ENCODE measurements at regions not wholly inside any gene's neighbourhood (a gene's known extent, or its start where the extent isn't known, plus 50 kb on each side); places are given as distances from the start of the nearest gene placed in this dataset.

DNA sequence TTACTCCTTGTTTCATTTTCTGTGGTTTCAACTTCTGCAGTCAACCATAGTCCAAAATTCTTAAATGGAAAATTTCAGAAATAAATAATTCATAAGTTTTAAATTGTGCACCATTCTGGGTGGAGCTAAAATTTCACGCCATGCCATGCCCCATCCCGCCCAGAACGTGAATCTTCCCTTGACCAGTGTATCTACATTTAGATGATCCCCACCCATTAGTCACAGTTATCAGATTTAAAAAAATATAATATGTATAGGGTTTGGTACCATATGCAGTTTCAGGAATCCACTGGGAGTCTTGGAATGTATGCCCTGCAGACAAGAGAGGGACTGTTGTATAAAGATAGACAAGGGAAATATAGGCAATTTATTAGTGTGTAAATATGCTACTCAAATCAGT is 759.7 kb upstream of the ZNF608 start:
- H3K79me1 ChIP-seq (ENCODE audit: low read length) = no peaks in the 10 kb centered on the region
- no peaks in the 10 kb centered on the region for H3K9me3 ChIP-seq (ENCODE audit: insufficient read depth, low read depth, low read length)
- no peak overlapping the region for H3K18ac ChIP-seq (ENCODE audit: low read length)
- no peak overlapping the region for H3K4me2 ChIP-seq (ENCODE audit: low read length)
- no peak overlapping the region for H2BK12ac ChIP-seq (ENCODE audit: low read length)
- no peaks in the 10 kb centered on the region for H3K4me1 ChIP-seq (ENCODE audit: control insufficient read depth in 1 of 2, insufficient read depth in 2 of 2, low read length in 2 of 2)
- no peak overlapping the region for H4K91ac ChIP-seq (ENCODE audit: low read depth, low read length)
- no peak overlapping the region for H3K23ac ChIP-seq (ENCODE audit: low read length)
- no peaks in the 10 kb centered on the region for H3K27me3 ChIP-seq (ENCODE audit: insufficient read depth, low read length)
- H3K4me3 ChIP-seq (ENCODE audit: low read depth, low read length) = no peak overlapping the region
- no peak overlapping the region for H2AFZ ChIP-seq (ENCODE audit: insufficient read depth, low read length, poor library complexity)
- H3K9ac ChIP-seq (ENCODE audit: low read length) = no peak overlapping the region
- no peaks in the 10 kb centered on the region for H3K36me3 ChIP-seq (ENCODE audit: control insufficient read depth in 1 of 2, insufficient read depth in 2 of 2, low read length in 2 of 2)
- no peaks in the 10 kb centered on the region for H3K79me2 ChIP-seq (ENCODE audit: control insufficient read depth, insufficient read depth, low read length, poor library complexity)
- no peak for DNase-seq
- no peak overlapping the region for H3K4ac ChIP-seq (ENCODE audit: low read depth, low read length)
- no peak overlapping the region for H2BK5ac ChIP-seq (ENCODE audit: low read depth, low read length, poor library complexity)
- H2BK120ac ChIP-seq (ENCODE audit: insufficient read depth, low read length, poor library complexity) = no peak overlapping the region
- no peak overlapping the region for H3K14ac ChIP-seq (ENCODE audit: low read length)
- no peak overlapping the region for H4K8ac ChIP-seq (ENCODE audit: low read depth, low read length)
- no peak overlapping the region for H2AK5ac ChIP-seq (ENCODE audit: low read length)
- no peak overlapping the region for H3K27ac ChIP-seq (ENCODE audit: low read depth, low read length)
- no CpG with 5 or more reads among the region's 3 CpGs for WGBS (ENCODE audit: extremely low coverage, insufficient coverage, insufficient read length)
- no peak overlapping the region for H4K12ac ChIP-seq (ENCODE audit: low read depth, low read length)

DNA sequence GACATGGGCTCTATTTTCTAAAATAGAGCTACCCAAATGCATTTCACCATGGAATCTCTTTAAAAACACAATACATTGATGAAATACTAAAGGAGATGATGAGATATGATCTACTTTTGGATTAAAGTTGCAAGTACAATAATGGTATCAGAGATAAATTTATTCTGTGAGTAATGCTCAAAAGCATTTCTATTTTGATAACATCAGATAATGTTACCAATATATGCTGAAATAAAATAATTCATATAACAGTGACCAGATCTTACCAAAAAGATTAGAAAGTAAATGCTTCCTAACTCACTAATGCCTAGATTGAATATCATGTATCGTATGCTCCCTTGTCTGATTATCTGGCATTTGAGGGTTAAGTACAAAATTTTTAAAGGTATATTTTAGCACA is 761.8 kb upstream of the ZNF608 start:
- no peak overlapping the region for H3K4me2 ChIP-seq (ENCODE audit: low read length)
- H4K12ac ChIP-seq (ENCODE audit: low read depth, low read length) = no peak overlapping the region
- H3K79me1 ChIP-seq (ENCODE audit: low read length) = no peaks in the 10 kb centered on the region
- no peaks in the 10 kb centered on the region for H3K4me1 ChIP-seq (ENCODE audit: control insufficient read depth in 1 of 2, insufficient read depth in 2 of 2, low read length in 2 of 2)
- no peaks in the 10 kb centered on the region for H3K27me3 ChIP-seq (ENCODE audit: insufficient read depth, low read length)
- H2AFZ ChIP-seq (ENCODE audit: insufficient read depth, low read length, poor library complexity) = no peak overlapping the region
- H2BK120ac ChIP-seq (ENCODE audit: insufficient read depth, low read length, poor library complexity) = no peak overlapping the region
- no peak overlapping the region for H3K14ac ChIP-seq (ENCODE audit: low read length)
- H2BK5ac ChIP-seq (ENCODE audit: low read depth, low read length, poor library complexity) = no peak overlapping the region
- WGBS (ENCODE audit: extremely low coverage, insufficient coverage, insufficient read length) = no CpG with 5 or more reads among the region's 1 CpG
- H3K27ac ChIP-seq (ENCODE audit: low read depth, low read length) = no peak overlapping the region
- H3K9me3 ChIP-seq (ENCODE audit: insufficient read depth, low read depth, low read length) = no peaks in the 10 kb centered on the region
- no peak overlapping the region for H2BK12ac ChIP-seq (ENCODE audit: low read length)
- no peak overlapping the region for H2AK5ac ChIP-seq (ENCODE audit: low read length)
- no peak overlapping the region for H3K23ac ChIP-seq (ENCODE audit: low read length)
- DNase-seq = no peak
- no peak overlapping the region for H3K4ac ChIP-seq (ENCODE audit: low read depth, low read length)
- no peaks in the 10 kb centered on the region for H3K79me2 ChIP-seq (ENCODE audit: control insufficient read depth, insufficient read depth, low read length, poor library complexity)
- H3K18ac ChIP-seq (ENCODE audit: low read length) = no peak overlapping the region
- H4K91ac ChIP-seq (ENCODE audit: low read depth, low read length) = no peak overlapping the region
- H3K4me3 ChIP-seq (ENCODE audit: low read depth, low read length) = no peak overlapping the region
- H3K9ac ChIP-seq (ENCODE audit: low read length) = no peak overlapping the region
- H3K36me3 ChIP-seq (ENCODE audit: control insufficient read depth in 1 of 2, insufficient read depth in 2 of 2, low read length in 2 of 2) = no peaks in the 10 kb centered on the region
- H4K8ac ChIP-seq (ENCODE audit: low read depth, low read length) = no peak overlapping the region

DNA sequence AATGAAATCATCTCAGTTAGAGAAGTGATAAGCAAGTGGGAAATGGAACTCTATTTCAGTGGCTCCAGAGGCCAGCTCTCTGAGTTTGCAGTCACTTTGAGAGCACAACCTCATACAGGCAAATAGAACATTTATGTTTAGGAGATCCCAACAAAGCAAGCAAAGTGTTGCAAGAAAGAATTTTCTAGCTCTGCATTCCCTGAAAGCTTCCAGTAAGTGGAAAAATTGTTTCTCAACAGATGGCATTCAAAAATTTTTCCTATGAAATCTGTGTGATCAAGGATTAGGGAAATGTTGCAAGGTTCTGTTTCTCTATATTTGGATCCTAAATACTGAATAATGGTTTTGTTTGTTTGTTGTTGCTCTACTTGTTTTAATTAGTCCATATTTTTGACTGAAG is 764.2 kb upstream of the ZNF608 start:
- H2BK120ac ChIP-seq (ENCODE audit: insufficient read depth, low read length, poor library complexity) = no peak overlapping the region
- H3K27ac ChIP-seq (ENCODE audit: low read depth, low read length) = no peak overlapping the region
- no peaks in the 10 kb centered on the region for H3K9me3 ChIP-seq (ENCODE audit: insufficient read depth, low read depth, low read length)
- H2BK5ac ChIP-seq (ENCODE audit: low read depth, low read length, poor library complexity) = no peak overlapping the region
- DNase-seq = peak in 1 of 2 donors; percentile 80
- H2AFZ ChIP-seq (ENCODE audit: insufficient read depth, low read length, poor library complexity) = no peak overlapping the region
- no peak overlapping the region for H3K18ac ChIP-seq (ENCODE audit: low read length)
- no peak overlapping the region for H3K9ac ChIP-seq (ENCODE audit: low read length)
- no peak overlapping the region for H2BK12ac ChIP-seq (ENCODE audit: low read length)
- no peak overlapping the region for H2AK5ac ChIP-seq (ENCODE audit: low read length)
- H4K12ac ChIP-seq (ENCODE audit: low read depth, low read length) = no peak overlapping the region
- no peak overlapping the region for H3K4ac ChIP-seq (ENCODE audit: low read depth, low read length)
- no peak overlapping the region for H3K23ac ChIP-seq (ENCODE audit: low read length)
- H3K79me2 ChIP-seq (ENCODE audit: control insufficient read depth, insufficient read depth, low read length, poor library complexity) = no peaks in the 10 kb centered on the region
- H3K79me1 ChIP-seq (ENCODE audit: low read length) = no peaks in the 10 kb centered on the region
- no peaks in the 10 kb centered on the region for H3K36me3 ChIP-seq (ENCODE audit: control insufficient read depth in 1 of 2, insufficient read depth in 2 of 2, low read length in 2 of 2)
- no peak overlapping the region for H4K91ac ChIP-seq (ENCODE audit: low read depth, low read length)
- no peak overlapping the region for H3K14ac ChIP-seq (ENCODE audit: low read length)
- no peak overlapping the region for H3K4me3 ChIP-seq (ENCODE audit: low read depth, low read length)
- H3K4me1 ChIP-seq (ENCODE audit: control insufficient read depth in 1 of 2, insufficient read depth in 2 of 2, low read length in 2 of 2) = no peaks in the 10 kb centered on the region
- no peak overlapping the region for H3K4me2 ChIP-seq (ENCODE audit: low read length)
- H3K27me3 ChIP-seq (ENCODE audit: insufficient read depth, low read length) = no peaks in the 10 kb centered on the region
- no peak overlapping the region for H4K8ac ChIP-seq (ENCODE audit: low read depth, low read length)

DNA sequence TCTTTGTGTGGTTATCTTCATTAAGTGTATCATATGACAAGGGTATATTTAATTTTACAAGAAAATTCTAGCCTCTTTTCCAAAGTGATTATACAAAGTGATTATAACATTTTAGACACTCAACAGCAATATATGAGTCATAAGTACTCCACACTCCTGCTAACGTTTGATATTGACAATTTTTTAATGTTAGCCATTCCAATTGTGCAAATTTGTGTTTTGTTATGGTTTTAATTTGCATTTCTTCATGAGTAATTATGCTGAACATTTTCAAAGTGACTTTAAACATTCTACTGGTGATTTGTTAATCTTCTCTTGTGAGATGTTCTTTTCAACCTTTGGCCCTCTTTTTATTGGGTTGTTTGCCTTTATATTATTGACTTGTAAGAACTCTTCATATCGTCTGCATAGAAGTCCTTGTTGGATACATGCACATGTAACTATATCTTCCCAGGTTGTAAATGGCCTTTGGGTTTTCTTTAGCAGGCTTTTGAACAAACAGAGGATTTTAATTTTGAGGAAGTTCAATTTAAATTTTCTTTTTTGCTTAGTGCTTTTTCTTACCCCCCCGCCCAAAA is 771.6 kb upstream of the ZNF608 start:
- no peak overlapping the region for H3K4me2 ChIP-seq (ENCODE audit: low read length)
- no peak overlapping the region for H3K27ac ChIP-seq (ENCODE audit: low read depth, low read length)
- no peak overlapping the region for H4K12ac ChIP-seq (ENCODE audit: low read depth, low read length)
- H3K18ac ChIP-seq (ENCODE audit: low read length) = no peak overlapping the region
- no peak overlapping the region for H2BK12ac ChIP-seq (ENCODE audit: low read length)
- H2AFZ ChIP-seq (ENCODE audit: insufficient read depth, low read length, poor library complexity) = no peak overlapping the region
- no peak overlapping the region for H4K91ac ChIP-seq (ENCODE audit: low read depth, low read length)
- H3K4ac ChIP-seq (ENCODE audit: low read depth, low read length) = no peak overlapping the region
- H2BK5ac ChIP-seq (ENCODE audit: low read depth, low read length, poor library complexity) = no peak overlapping the region
- DNase-seq = no peak
- H4K8ac ChIP-seq (ENCODE audit: low read depth, low read length) = no peak overlapping the region
- no peak overlapping the region for H3K4me3 ChIP-seq (ENCODE audit: low read depth, low read length)
- H3K23ac ChIP-seq (ENCODE audit: low read length) = no peak overlapping the region
- no peak overlapping the region for H2BK120ac ChIP-seq (ENCODE audit: insufficient read depth, low read length, poor library complexity)
- no peaks in the 10 kb centered on the region for H3K79me1 ChIP-seq (ENCODE audit: low read length)
- WGBS (ENCODE audit: extremely low coverage, insufficient coverage, insufficient read length) = no CpG with 5 or more reads among the region's 3 CpGs
- no peaks in the 10 kb centered on the region for H3K36me3 ChIP-seq (ENCODE audit: control insufficient read depth in 1 of 2, insufficient read depth in 2 of 2, low read length in 2 of 2)
- no peak overlapping the region for H3K9ac ChIP-seq (ENCODE audit: low read length)
- no peak overlapping the region for H2AK5ac ChIP-seq (ENCODE audit: low read length)
- H3K27me3 ChIP-seq (ENCODE audit: insufficient read depth, low read length) = no peaks in the 10 kb centered on the region
- H3K4me1 ChIP-seq (ENCODE audit: control insufficient read depth in 1 of 2, insufficient read depth in 2 of 2, low read length in 2 of 2) = no peaks in the 10 kb centered on the region
- H3K9me3 ChIP-seq (ENCODE audit: insufficient read depth, low read depth, low read length) = no peaks in the 10 kb centered on the region
- H3K14ac ChIP-seq (ENCODE audit: low read length) = no peak overlapping the region
- H3K79me2 ChIP-seq (ENCODE audit: control insufficient read depth, insufficient read depth, low read length, poor library complexity) = no peaks in the 10 kb centered on the region
